GM23248 (cell line): ENCODE measurements at regions not wholly inside any gene's neighbourhood (a gene's known extent, or its start where the extent isn't known, plus 50 kb on each side); places are given as distances from the start of the nearest gene placed in this dataset.
A peak's percentile ranks its signal among the peaks of the same experiment; 100 is the strongest.

Experiments
- DNase-seq: peaks from one replicate; pipeline ENCODE4 v3.0.0-alpha.2; 2015
- H2AFZ ChIP-seq: fragments of 200-600 bp; sonication (generic); 2 replicates; pipeline ENCODE4 v1.6.1; 2016; ENCODE audit warnings: antibody characterized with exemption
- H3F3A ChIP-seq: fragments of 200-600 bp; sonication (generic); 2 replicates; pipeline ENCODE4 v1.6.1; 2016; ENCODE audit warnings: mild to moderate bottlenecking, antibody characterized with exemption, mixed run types; ENCODE audit not compliant: insufficient read depth
- H3K27ac ChIP-seq: fragments of 200-600 bp; sonication (generic); 2 replicates; pipeline ENCODE4 v1.5.1; 2016; ENCODE audit warnings: mild to moderate bottlenecking
- H3K27me3 ChIP-seq: fragments of 200-600 bp; sonication (generic); replicated peaks from 2 replicates; pipeline ENCODE4 v1.6.1; 2016; ENCODE audit warnings: mild to moderate bottlenecking; ENCODE audit not compliant: insufficient read depth
- H3K36me3 ChIP-seq: fragments of 200-600 bp; sonication (generic); 2 replicates; pipeline ENCODE4 v1.6.1; 2016; ENCODE audit warnings: low read depth, mild to moderate bottlenecking
- H3K4me1 ChIP-seq: fragments of 200-600 bp; sonication (generic); 2 replicates; pipeline ENCODE4 v1.6.1; 2016; ENCODE audit warnings: mild to moderate bottlenecking; ENCODE audit not compliant: insufficient read depth
- H3K4me2 ChIP-seq: fragments of 200-600 bp; sonication (generic); one replicate; pipeline ENCODE4 v1.6.1; 2016; ENCODE audit warnings: mild to moderate bottlenecking; ENCODE audit not compliant: unreplicated experiment
- H3K4me3 ChIP-seq: fragments of 200-600 bp; sonication (generic); 2 replicates; pipeline ENCODE4 v1.5.1; 2016; ENCODE audit warnings: mild to moderate bottlenecking
- H3K79me2 ChIP-seq: fragments of 200-600 bp; sonication (generic); 2 replicates; pipeline ENCODE4 v1.6.1; 2016; ENCODE audit warnings: mild to moderate bottlenecking; ENCODE audit not compliant: insufficient read depth
- H3K9ac ChIP-seq: fragments of 200-600 bp; sonication (generic); 2 replicates; pipeline ENCODE4 v1.6.1; 2016; ENCODE audit warnings: mild to moderate bottlenecking
- H3K9me2 ChIP-seq: fragments of 200-600 bp; sonication (generic); 2 replicates; pipeline ENCODE4 v1.6.1; 2016; ENCODE audit warnings: mixed run types, mild to moderate bottlenecking, moderate library complexity; ENCODE audit not compliant: insufficient read depth
- H3K9me3 ChIP-seq: fragments of 200-600 bp; sonication (generic); one replicate; pipeline ENCODE4 v1.6.1; 2017; ENCODE audit warnings: low read depth
- H4K20me1 ChIP-seq: fragments of 200-600 bp; sonication (generic); 2 replicates; pipeline ENCODE4 v1.6.0; 2016; ENCODE audit not compliant: insufficient read depth
- EZH2 ChIP-seq: fragments of 200-600 bp; sonication (generic); IDR thresholded peaks from 2 replicates; pipeline ENCODE4 v1.6.1; 2018; ENCODE audit warnings: antibody characterized with exemption, mild to moderate bottlenecking; ENCODE audit not compliant: insufficient read depth, poor library complexity, severe bottlenecking
- EZH2phosphoT487 ChIP-seq: fragments of 200-600 bp; sonication (generic); IDR thresholded peaks from 2 replicates; pipeline ENCODE4 v1.6.1; 2018; ENCODE audit warnings: antibody characterized with exemption, moderate library complexity, mild to moderate bottlenecking, low read depth; ENCODE audit not compliant: insufficient read depth
- WGBS, 2 experiments: methylation state at CpG; one replicate each; pipeline ENCODE4 v1.1.6; 2015 to 2017; ENCODE audit warnings: low lambda C conversion rate in 2 of 2, low coverage in 1 of 2; ENCODE audit errors: missing lambda C conversion rate in 2 of 2; 5-methylcytosine and 5-hydroxymethylcytosine counted together
- in situ Hi-C: fragments of 300-500 bp; cut with MboI; formaldehyde crosslinking; loops from 2 replicates; pipeline ENCODE4 v1.15.0; 2020

DNA sequence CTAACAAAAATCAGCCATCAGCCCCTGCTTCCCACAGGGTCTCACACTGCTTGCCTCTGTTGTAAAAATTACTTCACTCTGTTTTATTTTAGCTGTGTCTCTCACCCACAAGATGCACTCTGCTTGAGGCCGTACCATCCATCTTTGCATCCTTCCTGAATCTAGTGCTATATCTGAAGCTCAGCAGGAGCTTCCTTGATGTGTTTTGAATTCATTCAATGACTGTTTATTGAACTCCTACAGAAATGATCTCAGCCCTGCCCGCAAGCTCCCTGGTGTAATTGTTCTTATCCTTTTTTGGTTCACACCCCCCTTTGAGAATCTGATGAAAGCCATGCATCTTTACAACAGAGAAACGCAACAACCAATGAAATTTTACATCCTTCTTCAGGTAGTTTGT lies 310.2 kb upstream of the ZC3H12C start:
- no peaks in the 10 kb centered on the region for H3K9me3 ChIP-seq
- H3K4me3 ChIP-seq: no peak overlapping the region
- no peaks in the 10 kb centered on the region for H4K20me1 ChIP-seq
- no peaks in the 10 kb centered on the region for H3K27me3 ChIP-seq
- H2AFZ ChIP-seq: no peak overlapping the region
- no peak overlapping the region for H3K9ac ChIP-seq
- TF ChIP-seq EZH2: no peak
- no peak for TF ChIP-seq EZH2phosphoT487
- H3K4me2 ChIP-seq: no peak overlapping the region
- 71 to 79% methylated on average over 3 of the region's 3 CpGs for WGBS, 2 experiments
- no peak overlapping the region for H3K27ac ChIP-seq
- peaks cover 13% of the 10 kb centered on the region for H3K4me1 ChIP-seq
- in situ Hi-C loops: no loop called here
- peaks cover 12% of the 10 kb centered on the region for H3F3A ChIP-seq
- no peaks in the 10 kb centered on the region for H3K9me2 ChIP-seq
- H3K36me3 ChIP-seq: no peaks in the 10 kb centered on the region
- no peak for DNase-seq
- no peaks in the 10 kb centered on the region for H3K79me2 ChIP-seq

DNA sequence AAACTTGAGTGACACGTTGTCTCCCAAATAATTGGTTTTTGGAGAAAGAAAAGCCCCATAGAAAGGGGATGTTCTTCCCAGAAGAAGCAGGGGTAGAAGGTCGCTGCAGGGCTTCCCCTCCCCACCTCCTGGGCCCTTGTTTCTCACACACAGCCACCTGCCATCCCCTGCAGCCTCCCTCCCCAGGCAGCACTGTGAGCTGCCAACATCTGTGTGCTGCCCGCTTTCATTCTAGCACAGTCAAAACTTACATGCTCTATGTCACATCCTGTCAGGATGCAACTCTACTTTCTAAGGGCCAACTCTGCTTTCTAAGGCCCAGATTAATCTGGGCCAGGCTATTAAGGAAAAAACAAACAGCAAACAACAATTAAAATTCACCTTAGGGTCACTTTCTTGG lies 309.4 kb upstream of the ZC3H12C start:
- Histone ChIP-seq H4K20me1 (no peaks in the 10 kb centered on the region), H3K27ac (no peak overlapping the region), H3K9ac (no peak overlapping the region), H3F3A (peaks cover 12% of the 10 kb centered on the region), H3K9me3 (no peaks in the 10 kb centered on the region), H3K9me2 (no peaks in the 10 kb centered on the region), H2AFZ (no peak overlapping the region), H3K36me3 (no peaks in the 10 kb centered on the region), H3K4me2 (no peak overlapping the region), H3K4me1 (peaks cover 13% of the 10 kb centered on the region), H3K4me3 (no peak overlapping the region), H3K79me2 (no peaks in the 10 kb centered on the region), H3K27me3 (no peaks in the 10 kb centered on the region)
- in situ Hi-C loops: no loop called here
- WGBS, 2 experiments: 60 to 68% methylated on average over 3 of the region's 3 CpGs
- TF ChIP-seq EZH2phosphoT487 (no peak), EZH2 (no peak)
- no peak for DNase-seq

DNA sequence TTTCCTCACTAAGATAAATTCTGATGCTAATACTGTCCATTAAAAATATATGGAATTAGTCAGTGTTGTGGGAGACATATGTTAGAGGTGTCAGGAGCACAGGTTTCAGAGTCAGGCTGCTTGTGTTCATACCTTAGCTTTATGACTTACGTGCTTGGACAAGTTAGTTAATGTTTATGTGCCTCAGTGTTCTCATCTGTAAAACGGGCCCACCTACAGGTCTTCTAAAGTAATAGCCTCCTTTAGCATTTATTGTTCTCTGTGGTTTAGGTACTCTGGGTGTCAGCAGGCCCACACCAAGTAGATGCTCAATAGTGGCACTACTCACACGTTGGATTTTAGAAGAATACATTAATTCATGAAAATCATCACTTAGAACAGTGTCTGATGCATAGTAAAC lies 308.7 kb upstream of the ZC3H12C start:
- H3K79me2 ChIP-seq: no peaks in the 10 kb centered on the region
- no peaks in the 10 kb centered on the region for H3K27me3 ChIP-seq
- no peak overlapping the region for H3K4me2 ChIP-seq
- no peak overlapping the region for H2AFZ ChIP-seq
- in situ Hi-C loops: no loop called here
- WGBS, 2 experiments: 74% methylated on average over 3 of the region's 3 CpGs
- peaks cover 15% of the 10 kb centered on the region for H3K4me1 ChIP-seq
- no peaks in the 10 kb centered on the region for H4K20me1 ChIP-seq
- DNase-seq: no peak
- H3K27ac ChIP-seq: no peak overlapping the region
- H3K9me3 ChIP-seq: no peaks in the 10 kb centered on the region
- H3K36me3 ChIP-seq: no peaks in the 10 kb centered on the region
- no peak overlapping the region for H3K9ac ChIP-seq
- H3K4me3 ChIP-seq: no peak overlapping the region
- no peak for TF ChIP-seq EZH2phosphoT487
- TF ChIP-seq EZH2: no peak
- no peaks in the 10 kb centered on the region for H3K9me2 ChIP-seq
- H3F3A ChIP-seq: peaks cover 12% of the 10 kb centered on the region

DNA sequence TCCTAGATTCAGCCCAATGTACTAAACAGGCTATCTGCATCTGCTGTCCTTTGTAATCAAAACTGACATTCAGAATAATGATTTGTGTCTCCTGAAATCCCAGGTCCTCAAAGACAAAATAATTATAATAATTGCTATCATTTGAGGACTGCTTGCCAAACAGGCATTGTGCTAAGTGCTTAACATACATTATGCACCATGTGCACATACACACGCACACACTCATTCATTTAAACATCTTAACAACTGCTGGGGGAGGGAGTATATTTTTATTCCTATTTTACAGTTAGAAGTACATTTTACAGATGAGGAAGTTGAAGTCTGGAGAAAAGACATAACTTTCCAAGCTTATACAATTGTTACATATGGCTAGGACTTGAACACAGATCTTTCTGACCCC lies 308.0 kb upstream of the ZC3H12C start:
- Histone ChIP-seq H3K36me3 (no peaks in the 10 kb centered on the region), H3K27ac (no peak overlapping the region), H3K4me2 (peak overlapping the region; percentile 77), H3K9ac (peak overlapping the region; percentile 41), H3K4me1 (peaks cover 22% of the 10 kb centered on the region), H3K79me2 (no peaks in the 10 kb centered on the region), H3K4me3 (peak overlapping the region; percentile 61), H3K27me3 (no peaks in the 10 kb centered on the region), H3F3A (peaks cover 19% of the 10 kb centered on the region), H4K20me1 (no peaks in the 10 kb centered on the region), H3K9me3 (no peaks in the 10 kb centered on the region), H3K9me2 (no peaks in the 10 kb centered on the region), H2AFZ (peak overlapping the region; percentile 50)
- no peak for DNase-seq
- TF ChIP-seq EZH2 (no peak), EZH2phosphoT487 (no peak)
- in situ Hi-C loops: no loop called here
- 94 to 100% methylated on average over 1 of the region's 1 CpG for WGBS, 2 experiments

DNA sequence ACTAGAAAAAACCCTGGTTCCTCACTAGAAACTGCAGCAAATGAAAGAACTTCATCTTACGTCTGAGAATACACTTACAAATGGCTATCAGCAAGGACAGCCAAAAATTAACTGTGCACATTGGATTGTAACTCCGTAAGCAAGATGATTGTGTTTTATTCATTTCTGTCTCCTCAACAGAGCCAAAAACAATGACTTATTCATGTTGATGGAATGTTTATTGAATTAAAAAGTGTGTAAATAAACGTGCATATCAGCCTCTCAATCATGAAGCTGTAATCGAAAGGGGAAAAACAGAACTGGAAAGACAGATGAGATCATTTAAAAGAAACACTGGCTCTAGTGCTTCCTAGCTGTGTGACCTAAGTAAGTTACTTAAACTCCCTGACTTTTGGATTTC lies 307.5 kb upstream of the ZC3H12C start:
- Histone ChIP-seq H3K9me2 (no peaks in the 10 kb centered on the region), H3K27me3 (no peaks in the 10 kb centered on the region), H3K4me2 (peak overlapping the region; percentile 77), H2AFZ (peak overlapping the region; percentile 50), H4K20me1 (no peaks in the 10 kb centered on the region), H3K9me3 (no peaks in the 10 kb centered on the region), H3K79me2 (no peaks in the 10 kb centered on the region), H3K9ac (peak overlapping the region; percentile 41), H3K4me3 (peak overlapping the region; percentile 61), H3F3A (peaks cover 19% of the 10 kb centered on the region), H3K27ac (peak overlapping the region; percentile 28), H3K36me3 (no peaks in the 10 kb centered on the region), H3K4me1 (peaks cover 24% of the 10 kb centered on the region)
- no peak for TF ChIP-seq EZH2
- no peak for TF ChIP-seq EZH2phosphoT487
- in situ Hi-C loops: no loop called here
- WGBS, 2 experiments: 2 to 4% methylated on average over 4 of the region's 4 CpGs
- peak; percentile 61 for DNase-seq
